Suprapubic skin (tissue), 3 donors: ENCODE measurements at regions not wholly inside any gene's neighbourhood (a gene's known extent, or its start where the extent isn't known, plus 50 kb on each side); places are given as distances from the start of the nearest gene placed in this dataset.

Experiments used
- CTCF ChIP-seq, 2 donors: fragments of 200-600 bp in 1 of 2; fragments of 450-650 bp in 1 of 2; sonication (generic) in 1 of 2; IDR thresholded peaks; one replicate each; pipeline ENCODE4 v1.5.1; 2016 to 2019; ENCODE audit warnings: antibody characterized with exemption in 2 of 2, mild to moderate bottlenecking in 1 of 2, moderate library complexity in 1 of 2
- EP300 ChIP-seq: sonication (generic); formaldehyde crosslinking; IDR thresholded peaks from one replicate; pipeline ENCODE4 v1.6.1; 2017; ENCODE audit warnings: antibody characterized with exemption
- POLR2A ChIP-seq, 2 donors: fragments of 450-650 bp; IDR thresholded peaks; one replicate each; pipeline ENCODE4 v1.6.1; 2017; ENCODE audit warnings: antibody characterized with exemption in 2 of 2, mild to moderate bottlenecking in 2 of 2, moderate library complexity in 2 of 2

GRCh38 chr4:54395013-54395527 is 166.0 kb downstream of the PDGFRA start:
- TF ChIP-seq CTCF (IDR thresholded peaks at IDR 0.05) = no peak
- TF ChIP-seq POLR2A (IDR thresholded peaks at IDR 0.05) = no peak
- TF ChIP-seq EP300 = no peak
